Thoracic aorta (tissue), 2 donors: ENCODE measurements at regions not wholly inside any gene's neighbourhood (a gene's known extent, or its start where the extent isn't known, plus 50 kb on each side); places are given as distances from the start of the nearest gene placed in this dataset.

Experiments used
- ATAC-seq: fragments of 150-250 bp; one replicate; pipeline ENCODE4 v1.8.0; 2017; ENCODE audit warnings: low read depth; ENCODE audit not compliant: insufficient number of reproducible peaks, low FRiP score
- DNase-seq: peaks from one replicate; pipeline ENCODE4 v3.0.0-alpha.2; 2020; ENCODE audit warnings: low spot score
- H3K27ac ChIP-seq, 2 donors: fragments of 200-600 bp; sonication (generic); 1 replicate in 1 of 2; 2 replicates in 1 of 2; pipeline ENCODE4 v1.5.1; 2016; ENCODE audit warnings: mild to moderate bottlenecking in 2 of 2, moderate library complexity in 2 of 2
- H3K27me3 ChIP-seq: fragments of 200-600 bp; sonication (generic); replicated peaks from 2 replicates; pipeline ENCODE4 v1.6.0; 2016; ENCODE audit warnings: mild to moderate bottlenecking; ENCODE audit not compliant: insufficient read depth
- H3K36me3 ChIP-seq: fragments of 200-600 bp; sonication (generic); one replicate; pipeline ENCODE4 v1.5.1; 2016
- H3K4me1 ChIP-seq, 2 donors: fragments of 200-600 bp; sonication (generic); 1 replicate in 1 of 2; 2 replicates in 1 of 2; pipeline versions ENCODE4 v1.5.1 to v1.6.0; 2016; ENCODE audit warnings: low read depth in 2 of 2, mild to moderate bottlenecking in 1 of 2; ENCODE audit not compliant: control insufficient read depth in 1 of 2
- H3K4me3 ChIP-seq: fragments of 200-600 bp; sonication (generic); 2 replicates; pipeline ENCODE4 v1.5.1; 2016; ENCODE audit warnings: mild to moderate bottlenecking
- H3K9me3 ChIP-seq: fragments of 200-600 bp; sonication (generic); 2 replicates; pipeline ENCODE4 v1.5.1; 2016
- CTCF ChIP-seq: fragments of 200-600 bp; sonication (generic); IDR thresholded peaks from one replicate; pipeline ENCODE4 v1.5.1; 2019; ENCODE audit warnings: antibody characterized with exemption

GRCh38 chr15:36284911-36285310, 294.5 kb upstream of the CDIN1 start:
- ATAC-seq = no peak
- H3K4me1 ChIP-seq = no peaks in the 10 kb centered on the region
- no peak overlapping the region for H3K4me3 ChIP-seq
- DNase-seq = no peak
- H3K9me3 ChIP-seq = no peaks in the 10 kb centered on the region
- TF ChIP-seq CTCF = no peak
- no peak overlapping the region for H3K27ac ChIP-seq
- H3K36me3 ChIP-seq = no peaks in the 10 kb centered on the region
- H3K27me3 ChIP-seq = no peaks in the 10 kb centered on the region

GRCh38 chr15:36291501-36291900, 287.9 kb upstream of the CDIN1 start:
- no peaks in the 10 kb centered on the region for H3K27me3 ChIP-seq
- no peaks in the 10 kb centered on the region for H3K36me3 ChIP-seq
- no peak overlapping the region for H3K4me3 ChIP-seq
- no peaks in the 10 kb centered on the region for H3K4me1 ChIP-seq
- no peaks in the 10 kb centered on the region for H3K9me3 ChIP-seq
- TF ChIP-seq CTCF = no peak
- ATAC-seq (no peak), DNase-seq (no peak)
- H3K27ac ChIP-seq = no peak overlapping the region

GRCh38 chr15:36294359-36294758, 285.1 kb upstream of the CDIN1 start:
- Histone ChIP-seq H3K36me3 (no peaks in the 10 kb centered on the region), H3K27me3 (no peaks in the 10 kb centered on the region), H3K27ac (no peak overlapping the region), H3K9me3 (no peaks in the 10 kb centered on the region), H3K4me3 (no peak overlapping the region), H3K4me1 (no peaks in the 10 kb centered on the region)
- no peak for DNase-seq
- ATAC-seq = no peak
- no peak for TF ChIP-seq CTCF

GRCh38 chr15:36301947-36302346, 277.5 kb upstream of the CDIN1 start:
- ATAC-seq (no peak), DNase-seq (no peak)
- H3K9me3 ChIP-seq = no peaks in the 10 kb centered on the region
- TF ChIP-seq CTCF = no peak
- no peaks in the 10 kb centered on the region for H3K27me3 ChIP-seq
- no peak overlapping the region for H3K27ac ChIP-seq
- H3K4me1 ChIP-seq = no peaks in the 10 kb centered on the region
- H3K4me3 ChIP-seq = no peak overlapping the region
- H3K36me3 ChIP-seq = no peaks in the 10 kb centered on the region

GRCh38 chr15:36313021-36313420, 266.4 kb upstream of the CDIN1 start:
- no peaks in the 10 kb centered on the region for H3K27me3 ChIP-seq
- H3K27ac ChIP-seq = no peak overlapping the region
- no peaks in the 10 kb centered on the region for H3K4me1 ChIP-seq
- DNase-seq (no peak), ATAC-seq (no peak)
- H3K4me3 ChIP-seq = no peak overlapping the region
- no peaks in the 10 kb centered on the region for H3K36me3 ChIP-seq
- no peak for TF ChIP-seq CTCF
- peaks cover 6% of the 10 kb centered on the region for H3K9me3 ChIP-seq
